ENCODE measurements at regions not wholly inside any gene's neighbourhood (a gene's known extent, or its start where the extent isn't known, plus 50 kb on each side); places are given as distances from the start of the nearest gene placed in this dataset.

DNA sequence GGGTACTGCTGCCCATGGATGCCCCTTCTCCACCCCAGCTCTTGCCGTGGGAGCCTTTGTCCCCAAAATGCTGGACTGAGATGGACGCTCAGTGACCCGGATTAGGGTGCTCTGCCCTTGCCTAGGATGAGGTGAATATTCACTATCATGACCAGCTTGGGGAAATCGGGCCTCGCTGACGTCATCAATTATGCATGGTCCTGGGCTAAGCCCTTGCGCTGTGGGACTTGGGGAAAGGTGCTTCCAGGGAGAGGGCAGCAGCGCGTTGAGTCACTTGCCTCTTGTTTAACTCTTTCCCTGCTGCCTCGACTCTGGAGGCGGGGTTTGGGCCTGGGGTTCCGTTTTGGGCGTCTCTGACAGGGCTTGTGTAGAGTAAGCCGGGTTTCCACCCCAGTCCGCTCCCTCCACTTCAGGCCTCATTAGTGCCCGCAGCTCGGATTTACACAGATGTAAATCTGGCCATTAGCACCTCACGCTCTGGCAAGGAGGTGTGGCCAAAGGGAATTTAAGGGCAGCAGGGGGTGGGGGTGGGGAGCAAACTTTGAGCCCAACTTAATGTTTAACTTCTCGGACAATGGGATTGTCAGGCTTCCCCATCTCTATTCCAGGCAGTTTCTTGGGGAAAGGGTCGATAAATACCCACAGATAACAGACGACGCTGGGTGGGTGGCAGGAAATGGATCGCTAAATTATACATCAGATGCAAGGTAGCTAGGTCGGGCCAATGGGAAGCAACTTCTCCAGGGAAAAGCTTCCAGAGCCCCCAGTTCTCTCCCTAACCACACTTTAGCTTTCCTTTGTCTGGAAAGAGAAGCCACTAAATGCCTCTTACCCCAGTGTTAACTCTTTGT is 51.3 kb upstream of the TCF7L2 start:
- TF ChIP-seq GABPA (IDR thresholded peaks at IDR 0.05; ENCODE audit: low read depth) (no peak), POLR2A (IDR thresholded peaks at IDR 0.05; ENCODE audit: low read depth, low read length) (no peak), EZH2 (IDR thresholded peaks at IDR 0.05; ENCODE audit: borderline replicate concordance, control insufficient read depth, low read depth, low read length) (no peak), BRCA1 (IDR thresholded peaks at IDR 0.05; ENCODE audit: low read depth, low read length) (no peak), ZSCAN29 (IDR thresholded peaks at IDR 0.05) (no peak), LARP7 (IDR thresholded peaks at IDR 0.05) (no peak), ZNF622 (IDR thresholded peaks at IDR 0.05) (no peak)
- TF ChIP-seq, protein P1, sequence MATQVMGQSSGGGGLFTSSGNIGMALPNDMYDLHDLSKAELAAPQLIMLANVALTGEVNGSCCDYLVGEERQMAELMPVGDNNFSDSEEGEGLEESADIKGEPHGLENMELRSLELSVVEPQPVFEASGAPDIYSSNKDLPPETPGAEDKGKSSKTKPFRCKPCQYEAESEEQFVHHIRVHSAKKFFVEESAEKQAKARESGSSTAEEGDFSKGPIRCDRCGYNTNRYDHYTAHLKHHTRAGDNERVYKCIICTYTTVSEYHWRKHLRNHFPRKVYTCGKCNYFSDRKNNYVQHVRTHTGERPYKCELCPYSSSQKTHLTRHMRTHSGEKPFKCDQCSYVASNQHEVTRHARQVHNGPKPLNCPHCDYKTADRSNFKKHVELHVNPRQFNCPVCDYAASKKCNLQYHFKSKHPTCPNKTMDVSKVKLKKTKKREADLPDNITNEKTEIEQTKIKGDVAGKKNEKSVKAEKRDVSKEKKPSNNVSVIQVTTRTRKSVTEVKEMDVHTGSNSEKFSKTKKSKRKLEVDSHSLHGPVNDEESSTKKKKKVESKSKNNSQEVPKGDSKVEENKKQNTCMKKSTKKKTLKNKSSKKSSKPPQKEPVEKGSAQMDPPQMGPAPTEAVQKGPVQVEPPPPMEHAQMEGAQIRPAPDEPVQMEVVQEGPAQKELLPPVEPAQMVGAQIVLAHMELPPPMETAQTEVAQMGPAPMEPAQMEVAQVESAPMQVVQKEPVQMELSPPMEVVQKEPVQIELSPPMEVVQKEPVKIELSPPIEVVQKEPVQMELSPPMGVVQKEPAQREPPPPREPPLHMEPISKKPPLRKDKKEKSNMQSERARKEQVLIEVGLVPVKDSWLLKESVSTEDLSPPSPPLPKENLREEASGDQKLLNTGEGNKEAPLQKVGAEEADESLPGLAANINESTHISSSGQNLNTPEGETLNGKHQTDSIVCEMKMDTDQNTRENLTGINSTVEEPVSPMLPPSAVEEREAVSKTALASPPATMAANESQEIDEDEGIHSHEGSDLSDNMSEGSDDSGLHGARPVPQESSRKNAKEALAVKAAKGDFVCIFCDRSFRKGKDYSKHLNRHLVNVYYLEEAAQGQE (IDR thresholded peaks at IDR 0.05; ENCODE audit: low read depth, low read length), result no peak
- TF ChIP-seq, protein P2, sequence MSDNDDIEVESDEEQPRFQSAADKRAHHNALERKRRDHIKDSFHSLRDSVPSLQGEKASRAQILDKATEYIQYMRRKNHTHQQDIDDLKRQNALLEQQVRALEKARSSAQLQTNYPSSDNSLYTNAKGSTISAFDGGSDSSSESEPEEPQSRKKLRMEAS (IDR thresholded peaks at IDR 0.05; ENCODE audit: low read depth, low read length), result no peak
- TF ChIP-seq, protein P3, sequence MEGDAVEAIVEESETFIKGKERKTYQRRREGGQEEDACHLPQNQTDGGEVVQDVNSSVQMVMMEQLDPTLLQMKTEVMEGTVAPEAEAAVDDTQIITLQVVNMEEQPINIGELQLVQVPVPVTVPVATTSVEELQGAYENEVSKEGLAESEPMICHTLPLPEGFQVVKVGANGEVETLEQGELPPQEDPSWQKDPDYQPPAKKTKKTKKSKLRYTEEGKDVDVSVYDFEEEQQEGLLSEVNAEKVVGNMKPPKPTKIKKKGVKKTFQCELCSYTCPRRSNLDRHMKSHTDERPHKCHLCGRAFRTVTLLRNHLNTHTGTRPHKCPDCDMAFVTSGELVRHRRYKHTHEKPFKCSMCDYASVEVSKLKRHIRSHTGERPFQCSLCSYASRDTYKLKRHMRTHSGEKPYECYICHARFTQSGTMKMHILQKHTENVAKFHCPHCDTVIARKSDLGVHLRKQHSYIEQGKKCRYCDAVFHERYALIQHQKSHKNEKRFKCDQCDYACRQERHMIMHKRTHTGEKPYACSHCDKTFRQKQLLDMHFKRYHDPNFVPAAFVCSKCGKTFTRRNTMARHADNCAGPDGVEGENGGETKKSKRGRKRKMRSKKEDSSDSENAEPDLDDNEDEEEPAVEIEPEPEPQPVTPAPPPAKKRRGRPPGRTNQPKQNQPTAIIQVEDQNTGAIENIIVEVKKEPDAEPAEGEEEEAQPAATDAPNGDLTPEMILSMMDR (IDR thresholded peaks at IDR 0.05 in 2 of 3, conservative IDR thresholded peaks at IDR 0.05 in 1 of 3; ENCODE audit: control insufficient read depth in 2 of 3, extremely low read depth in 1 of 3, insufficient read depth in 1 of 3, low read depth in 3 of 3, low read length in 3 of 3), result no peak
